H1 (cell line): ENCODE measurements at regions not wholly inside any gene's neighbourhood (a gene's known extent, or its start where the extent isn't known, plus 50 kb on each side); places are given as distances from the start of the nearest gene placed in this dataset.

Experiments
- CTCF ChIA-PET: fragments of 300-600 bp; sonication (Branson Sonifier 250); formaldehyde crosslinking; loops from one replicate; lab custom pipeline; 2021; ENCODE audit not compliant: partially characterized antibody; lab: Charles Lee
- POLR2A ChIA-PET: fragments of 300-600 bp; sonication (Branson Sonifier 250); formaldehyde crosslinking; loops from one replicate; lab custom pipeline; 2021; ENCODE audit warnings: inconsistent platforms; ENCODE audit not compliant: partially characterized antibody; lab: Charles Lee
- DNase-seq, 2 experiments: peaks; one replicate each; pipeline versions ENCODE4 v3.0.0 to v3.0.0-alpha.2; 2010 to 2022; ENCODE audit warnings: low spot score in 2 of 2, low read depth in 1 of 2, mixed read lengths in 1 of 2
- FAIRE-seq: peaks from 2 replicates; lab custom pipeline; 2011; peaks lifted over from hg19 to GRCh38; lab: Jason Lieb, UNC
- H2AFZ ChIP-seq: 2 replicates; pipeline ENCODE4 v1.8.1; 2012; ENCODE audit warnings: low read length, inconsistent platforms
- H2AK5ac ChIP-seq: 2 replicates; pipeline ENCODE4 v1.6.1; 2013; ENCODE audit warnings: low read depth, low read length
- H2BK120ac ChIP-seq: replicated peaks from 2 replicates; pipeline ENCODE3; 2013; ENCODE audit warnings: low read depth, low read length, inconsistent platforms
- H2BK12ac ChIP-seq: 2 replicates; pipeline ENCODE4 v1.6.1; 2013; ENCODE audit warnings: low read depth, low read length
- H2BK15ac ChIP-seq: 2 replicates; pipeline ENCODE4 v1.6.1; 2013; ENCODE audit warnings: low read length
- H2BK20ac ChIP-seq: 2 replicates; pipeline ENCODE4 v1.6.1; 2013; ENCODE audit warnings: low read length
- H2BK5ac ChIP-seq: 2 replicates; pipeline ENCODE4 v1.6.1; 2013; ENCODE audit warnings: low read depth, low read length
- H3K14ac ChIP-seq: 2 replicates; pipeline ENCODE4 v1.6.1; 2013; ENCODE audit warnings: inconsistent platforms; ENCODE audit not compliant: insufficient read length
- H3K18ac ChIP-seq: 2 replicates; pipeline ENCODE4 v1.6.1; 2013; ENCODE audit warnings: low read length; ENCODE audit errors: extremely low read depth
- H3K23ac ChIP-seq: 2 replicates; pipeline ENCODE4 v1.6.1; 2013; ENCODE audit warnings: inconsistent platforms; ENCODE audit not compliant: insufficient read length
- H3K23me2 ChIP-seq: 2 replicates; pipeline ENCODE4 v1.6.1; 2013; ENCODE audit warnings: low read depth, low read length
- H3K27ac ChIP-seq: 2 replicates; pipeline ENCODE4 v1.6.1; 2011; ENCODE audit warnings: low read depth, low read length, inconsistent platforms
- H3K27me3 ChIP-seq, 4 experiments: replicated peaks in 1 of 4; 1 replicate in 1 of 4; 2 replicates in 3 of 4; pipeline versions ENCODE4 v1.6.1 to v1.8.1; 2011 to 2013; ENCODE audit warnings: low read length in 3 of 4, mild to moderate bottlenecking in 3 of 4, inconsistent platforms in 2 of 4, mixed read lengths in 2 of 4, moderate library complexity in 1 of 4; ENCODE audit not compliant: control insufficient read depth in 3 of 4, insufficient read depth in 3 of 4; ENCODE audit errors: extremely low read depth in 1 of 4
- H3K36me3 ChIP-seq, 4 experiments: 2 replicates each; pipeline versions ENCODE4 v1.6.1 to v1.8.1; 2011 to 2013; ENCODE audit warnings: mild to moderate bottlenecking in 4 of 4, low read length in 3 of 4, moderate library complexity in 2 of 4, control low read depth in 1 of 4, inconsistent platforms in 1 of 4; ENCODE audit not compliant: insufficient read depth in 4 of 4, control insufficient read depth in 2 of 4
- H3K4ac ChIP-seq: replicated peaks from 2 replicates; pipeline ENCODE3; 2013; ENCODE audit warnings: low read length, low read depth, mixed read lengths, inconsistent platforms; ENCODE audit not compliant: insufficient read length
- H3K4me1 ChIP-seq, 4 experiments: replicated peaks in 1 of 4; 1 replicate in 1 of 4; 2 replicates in 3 of 4; pipeline versions ENCODE4 v1.6.1 to v1.8.1; 2011 to 2013; ENCODE audit warnings: low read length in 3 of 4, inconsistent platforms in 2 of 4, mixed read lengths in 1 of 4; ENCODE audit not compliant: insufficient read depth in 4 of 4, control insufficient read depth in 3 of 4
- H3K4me2 ChIP-seq, 2 experiments: 2 replicates each; pipeline versions ENCODE4 v1.6.1 to v1.8.1; 2011 to 2013; ENCODE audit warnings: low read depth in 2 of 2, low read length in 2 of 2, control low read depth in 1 of 2, inconsistent platforms in 1 of 2, mild to moderate bottlenecking in 1 of 2; ENCODE audit not compliant: insufficient read depth in 1 of 2
- H3K4me3 ChIP-seq, 4 experiments: fragments of 200-600, 300-600 bp in 1 of 4; sonication (generic), shearing (Covaris generic), sonication (Bioruptor Twin) in 1 of 4; 2 replicates each; pipeline versions ENCODE4 v1.5.1 to v1.8.1; 2011 to 2016; ENCODE audit warnings: low read length in 4 of 4, low read depth in 3 of 4, control low read depth in 2 of 4, inconsistent platforms in 2 of 4, mild to moderate bottlenecking in 2 of 4, mixed read lengths in 1 of 4, moderate library complexity in 1 of 4; ENCODE audit not compliant: insufficient read depth in 2 of 4; ENCODE audit errors: extremely low read depth in 1 of 4
- H3K56ac ChIP-seq: replicated peaks from 2 replicates; pipeline ENCODE3; 2013; ENCODE audit warnings: low read depth, mild to moderate bottlenecking, mixed read lengths, low read length, inconsistent platforms; ENCODE audit not compliant: insufficient read length
- H3K79me1 ChIP-seq: 2 replicates; pipeline ENCODE4 v1.6.1; 2013; ENCODE audit warnings: low read depth, low read length, control low read depth
- H3K79me2 ChIP-seq, 2 experiments: 2 replicates each; pipeline versions ENCODE4 v1.6.1 to v1.8.1; 2012 to 2013; ENCODE audit warnings: low read length in 2 of 2, mild to moderate bottlenecking in 2 of 2, inconsistent platforms in 1 of 2; ENCODE audit not compliant: insufficient read depth in 2 of 2, control insufficient read depth in 1 of 2
- H3K9ac ChIP-seq, 4 experiments: replicated peaks in 1 of 4; 1 replicate in 1 of 4; 2 replicates in 3 of 4; pipeline versions ENCODE4 v1.6.1 to v1.8.1; 2011 to 2013; ENCODE audit warnings: low read depth in 3 of 4, low read length in 3 of 4, control low read depth in 2 of 4, mild to moderate bottlenecking in 2 of 4, moderate library complexity in 2 of 4, inconsistent platforms in 1 of 4; ENCODE audit errors: extremely low read depth in 1 of 4
- H3K9me3 ChIP-seq, 2 experiments: 2 replicates each; pipeline versions ENCODE4 v1.6.1 to v1.8.1; 2012 to 2013; ENCODE audit warnings: mild to moderate bottlenecking in 2 of 2, moderate library complexity in 2 of 2, control low read depth in 1 of 2, inconsistent platforms in 1 of 2, low read depth in 1 of 2, low read length in 1 of 2, mixed read lengths in 1 of 2; ENCODE audit not compliant: insufficient read depth in 2 of 2
- H4K20me1 ChIP-seq, 2 experiments: replicated peaks in 1 of 2; 2 replicates each; pipeline versions ENCODE3 to v1.8.1; 2011 to 2013; ENCODE audit warnings: inconsistent platforms in 2 of 2, low read length in 2 of 2, mild to moderate bottlenecking in 1 of 2; ENCODE audit not compliant: insufficient read depth in 2 of 2, control insufficient read depth in 1 of 2
- H4K5ac ChIP-seq: 2 replicates; pipeline ENCODE4 v1.6.1; 2013; ENCODE audit warnings: low read length, low read depth, mixed read lengths, inconsistent platforms; ENCODE audit not compliant: insufficient read length
- H4K8ac ChIP-seq: 2 replicates; pipeline ENCODE4 v1.8.0; 2013; ENCODE audit warnings: mild to moderate bottlenecking, moderate library complexity, low read length, inconsistent platforms; ENCODE audit not compliant: insufficient read depth; ENCODE audit errors: extremely low read depth
- H4K91ac ChIP-seq: replicated peaks from 2 replicates; pipeline ENCODE3; 2013; ENCODE audit warnings: low read length, mixed read lengths, inconsistent platforms; ENCODE audit not compliant: insufficient read length
- BCL11A ChIP-seq, 2 experiments: IDR thresholded peaks; one replicate each; pipeline ENCODE4 v1.6.1; 2011; ENCODE audit warnings: low read depth in 2 of 2, low read length in 2 of 2, mild to moderate bottlenecking in 2 of 2
- CHD2 ChIP-seq: IDR thresholded peaks from 2 replicates; pipeline ENCODE4 v1.6.1; 2012; ENCODE audit warnings: low read length, improper control_type of control experiment
- TAF1 ChIP-seq: IDR thresholded peaks from 2 replicates; pipeline ENCODE4 v1.6.1; 2011; ENCODE audit warnings: mild to moderate bottlenecking, low read depth, low read length
- WGBS, 2 experiments: shearing (Covaris generic) in 1 of 2; methylation state at CpG; one replicate each; pipeline versions ENCODE4 v1.1.6 to v1.1.7; 2013 to 2015; ENCODE audit warnings: low lambda C conversion rate in 2 of 2, mixed read lengths in 2 of 2, inconsistent platforms in 1 of 2, low coverage in 1 of 2, missing lambda C conversion rate in 1 of 2; ENCODE audit not compliant: insufficient replicate concordance in 2 of 2, insufficient coverage in 1 of 2, insufficient read length in 1 of 2; ENCODE audit errors: extremely low coverage in 1 of 2, missing lambda C conversion rate in 1 of 2; 5-methylcytosine and 5-hydroxymethylcytosine counted together

DNA sequence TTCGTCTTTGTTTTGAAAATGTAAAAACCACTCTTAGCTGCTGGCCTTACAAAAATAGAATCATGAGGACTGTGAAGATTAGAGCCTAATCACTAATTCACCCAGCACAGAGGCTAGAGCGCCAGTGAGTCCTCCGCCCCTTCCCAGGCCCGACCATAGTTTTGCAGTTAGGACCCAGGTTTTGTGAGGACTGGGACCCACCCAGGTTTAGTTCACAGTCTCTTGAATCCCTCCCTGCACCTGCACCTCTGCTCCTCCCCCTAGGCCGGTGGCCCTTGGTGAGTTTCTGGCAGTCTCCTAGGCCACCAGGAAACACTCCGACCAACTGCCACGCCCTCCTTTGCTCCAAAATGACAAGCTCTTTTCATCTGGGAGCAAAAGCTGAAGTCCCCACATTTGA, 136.0 kb upstream of the CCDC54 start:
- Histone ChIP-seq H3K56ac (no peak overlapping the region), H3K79me2 (no peaks in the 10 kb centered on the region), H3K4me1 (no peaks in the 10 kb centered on the region; a peak in 1 of 7 replicates), H4K5ac (no peak overlapping the region), H3K18ac (no peak overlapping the region), H3K4ac (no peak overlapping the region), H3K27me3 (peaks cover 0 to 8% (median 4%) of the 10 kb centered on the region in 4 experiments; a peak in 4 of 7 replicates), H3K14ac (no peak overlapping the region), H2BK12ac (no peak overlapping the region), H3K4me3 (peak overlapping the region; percentile 59 to 80 (median 78)), H3K23me2 (peaks cover 9% of the 10 kb centered on the region), H2BK5ac (no peak overlapping the region), H2BK20ac (no peak overlapping the region), H3K9ac (no peak overlapping the region), H3K4me2 (peak overlapping the region; percentile 89 to 93), H3K79me1 (no peaks in the 10 kb centered on the region), H4K8ac (no peak overlapping the region)
- POLR2A ChIA-PET = interaction anchor here (1.1 kb wide), 1 partner anchor 189 kb away, joined by 4 read pairs; no protein-coding TSS in a partner anchor
- WGBS, 2 experiments = 25% methylated on average over 7 of the region's 7 CpGs; no CpG with 5 or more reads in 1 of the 2 experiments
- CTCF ChIA-PET = interaction anchor here (1.0 to 1.1 kb wide), 2 partner anchors 35 to 188 kb away, joined by 4 read pairs; no protein-coding TSS in a partner anchor
- DNase-seq = no peak
- FAIRE-seq = no peak
- no peak for TF ChIP-seq BCL11A (IDR thresholded peaks at IDR 0.05; ENCODE audit: low read depth in 2 of 2, low read length in 2 of 2)
- 0 out of 2 replicates have a peak, but pooled peaks have one; percentile 10 for TF ChIP-seq TAF1
- 0 out of 2 replicates have a peak, but pooled peaks have one; percentile 9 for TF ChIP-seq CHD2
- TF ChIP-seq, all 59 proteins: peak for 2
- Histone ChIP-seq H4K20me1 (peaks cover 0 to 2% of the 10 kb centered on the region in 2 experiments), H3K36me3 (no peaks in the 10 kb centered on the region), H3K23ac (no peak overlapping the region), H2AK5ac (no peak overlapping the region), H4K91ac (no peak overlapping the region), H2BK120ac (no peak overlapping the region), H3K27ac (no peak overlapping the region), H2AFZ (peak overlapping the region; percentile 83; the same call in 1 of the 2 replicates), H2BK15ac (no peak overlapping the region), H3K9me3 (no peaks in the 10 kb centered on the region)
